Tibial artery (tissue), 4 donors: ENCODE measurements at regions not wholly inside any gene's neighbourhood (a gene's known extent, or its start where the extent isn't known, plus 50 kb on each side); places are given as distances from the start of the nearest gene placed in this dataset.
"Not testable (repeated sequence)": the region's sequence is repeated elsewhere in the genome, so short reads cannot be mapped to it uniquely, and the experiment has no call there.

Experiments
- DNase-seq, 2 donors: peaks; one replicate each; pipeline ENCODE4 v3.0.0-alpha.2; 2019
- H3K27ac ChIP-seq, 2 donors: fragments of 200-600 bp; sonication (generic) in 1 of 2; 1 replicate in 1 of 2; 2 replicates in 1 of 2; pipeline ENCODE4 v1.5.1; 2018 to 2019; ENCODE audit warnings: mild to moderate bottlenecking in 1 of 2
- H3K27me3 ChIP-seq, 2 donors: fragments of 200-600 bp; sonication (generic) in 1 of 2; one replicate each; pipeline versions ENCODE4 v1.5.1 to v1.6.0; 2016 to 2019
- H3K36me3 ChIP-seq, 3 donors: fragments of 200-600 bp; sonication (generic) in 2 of 3; one replicate each; pipeline ENCODE4 v1.5.1; 2016 to 2019; ENCODE audit warnings: mild to moderate bottlenecking in 2 of 3
- H3K4me1 ChIP-seq, 4 donors: fragments of 200-600 bp; sonication (generic) in 2 of 4; 1 replicate in 3 of 4; 2 replicates in 1 of 4; pipeline ENCODE4 v1.5.1; 2016 to 2019
- H3K4me3 ChIP-seq, 2 donors: fragments of 200-600 bp; sonication (generic) in 1 of 2; 1 replicate in 1 of 2; 2 replicates in 1 of 2; pipeline ENCODE4 v1.5.1; 2018 to 2019; ENCODE audit warnings: mild to moderate bottlenecking in 2 of 2
- H3K9me3 ChIP-seq, 3 donors: fragments of 200-600 bp; sonication (generic) in 1 of 3; one replicate each; pipeline ENCODE4 v1.5.1; 2016 to 2019
- CTCF ChIP-seq, 2 experiments: fragments of 200-600 bp in 1 of 2; fragments of 450-650 bp in 1 of 2; IDR thresholded peaks; one replicate each; pipeline ENCODE4 v1.5.1; 2017 to 2019; ENCODE audit warnings: antibody characterized with exemption in 2 of 2, mild to moderate bottlenecking in 1 of 2, moderate library complexity in 1 of 2
- intact Hi-C: fragments of 100-400 bp; cut with DNase I; formaldehyde crosslinking; loops from one replicate; pipeline ENCODE4 v1.15.0; 2023; ENCODE audit warnings: low total_unique reads

DNA sequence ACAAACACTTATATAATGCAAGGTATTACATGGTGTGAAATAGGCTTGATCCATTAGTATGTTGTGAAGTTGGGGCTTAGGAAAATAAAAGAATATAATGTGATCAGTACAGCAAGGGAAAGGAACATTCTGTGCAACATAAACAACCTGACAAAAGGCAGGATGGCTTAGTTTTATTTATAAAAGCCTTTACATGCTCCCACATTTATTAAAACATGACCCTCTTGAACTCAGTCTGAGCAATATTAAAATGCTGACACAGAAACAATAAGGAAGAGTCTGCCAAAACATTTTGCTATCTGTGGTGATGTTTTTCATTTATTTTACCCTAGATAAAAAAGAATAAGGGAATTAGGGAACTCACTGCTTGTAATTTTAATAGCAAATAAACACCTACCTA, 519.7 kb downstream of the PCDH7 start:
- no peaks in the 10 kb centered on the region for H3K4me1 ChIP-seq
- H3K27ac ChIP-seq: no peak overlapping the region
- no peaks in the 10 kb centered on the region for H3K27me3 ChIP-seq
- DNase-seq: no peak
- intact Hi-C loops: no loop called here
- no peaks in the 10 kb centered on the region for H3K36me3 ChIP-seq
- peaks cover 0 to 17% (median 3%) of the 10 kb centered on the region in 3 donors for H3K9me3 ChIP-seq
- H3K4me3 ChIP-seq: no peak overlapping the region
- no peak for TF ChIP-seq CTCF (IDR thresholded peaks at IDR 0.05)

DNA sequence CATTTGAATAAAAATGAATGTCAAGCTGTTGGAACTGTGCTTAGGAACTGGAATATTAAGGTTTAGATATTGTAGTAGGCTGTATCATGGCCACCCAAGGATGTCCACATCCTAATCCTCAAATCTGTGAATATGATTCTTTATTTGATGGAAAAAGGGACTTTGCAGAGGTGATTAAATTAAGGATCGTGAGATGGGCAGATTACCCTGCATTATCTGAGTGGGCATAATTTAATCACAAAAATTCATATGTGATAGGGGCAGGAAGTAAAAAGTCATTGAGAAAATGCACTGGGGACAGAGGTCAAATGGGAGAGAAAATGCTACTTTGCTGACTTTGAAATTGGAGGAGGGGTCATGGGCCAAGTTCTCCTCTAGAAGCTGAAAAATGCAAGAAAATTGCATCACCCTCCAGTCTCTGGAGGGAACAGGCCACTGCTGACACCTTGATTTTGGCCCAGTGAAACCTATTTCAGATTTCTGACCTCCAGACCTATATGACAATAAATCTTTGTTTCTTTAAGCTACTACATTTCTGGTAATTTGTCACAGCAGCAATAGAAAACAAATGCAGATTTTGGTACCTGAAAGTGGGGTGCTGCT, 521.4 kb downstream of the PCDH7 start:
- H3K4me1 ChIP-seq: no peaks in the 10 kb centered on the region
- no peak overlapping the region for H3K4me3 ChIP-seq
- intact Hi-C loops: no loop called here
- no peak overlapping the region for H3K27ac ChIP-seq
- peaks cover 0 to 17% (median 3%) of the 10 kb centered on the region in 3 donors for H3K9me3 ChIP-seq
- DNase-seq: no peak
- TF ChIP-seq CTCF (IDR thresholded peaks at IDR 0.05): no peak
- H3K27me3 ChIP-seq: no peaks in the 10 kb centered on the region
- H3K36me3 ChIP-seq: no peaks in the 10 kb centered on the region

DNA sequence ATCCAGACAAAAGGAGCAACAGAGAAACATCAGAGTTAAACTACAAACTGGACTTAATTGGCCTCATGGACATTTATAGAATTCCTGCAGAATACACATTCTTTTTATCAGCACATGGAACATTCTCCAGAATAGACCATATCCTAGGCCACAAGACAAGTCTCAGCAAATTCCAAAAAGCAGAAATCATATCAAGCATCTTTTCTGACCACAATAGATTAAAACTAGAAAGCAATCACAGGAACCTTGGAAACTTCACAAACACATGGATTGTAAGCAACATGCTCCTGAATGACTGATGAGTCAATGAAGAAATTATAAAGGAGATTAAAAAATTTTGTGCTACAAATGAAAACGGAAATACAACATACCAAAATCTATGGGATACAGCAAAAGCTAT, 526.7 kb downstream of the PCDH7 start:
- Histone ChIP-seq H3K27ac (no peak overlapping the region), H3K4me3 (no peak overlapping the region), H3K4me1 (no peaks in the 10 kb centered on the region), H3K36me3 (no peaks in the 10 kb centered on the region), H3K27me3 (no peaks in the 10 kb centered on the region), H3K9me3 (no peaks in the 10 kb centered on the region)
- TF ChIP-seq CTCF (IDR thresholded peaks at IDR 0.05): no peak
- intact Hi-C loops: no loop called here
- no peak for DNase-seq

DNA sequence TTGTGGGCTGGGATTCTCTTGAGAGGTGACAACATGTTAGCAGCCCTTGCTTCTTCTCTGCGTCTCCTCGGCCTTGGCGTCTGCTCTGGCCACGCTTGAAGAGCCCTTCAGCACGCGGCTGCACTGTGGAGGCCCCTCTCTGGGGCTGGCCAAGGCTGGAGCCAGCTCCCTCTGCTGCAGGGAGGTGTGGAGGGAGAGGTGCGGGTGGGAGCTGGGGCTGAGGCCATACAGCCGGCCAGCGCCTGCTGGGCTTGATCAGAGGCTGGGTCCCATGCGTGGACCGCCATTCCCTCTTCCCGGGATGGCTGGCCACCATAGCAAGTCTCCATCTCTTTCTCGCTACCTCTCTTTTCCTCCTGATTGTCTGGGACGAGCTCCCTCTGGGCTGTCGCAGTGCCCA, 539.0 kb downstream of the PCDH7 start:
- H3K27me3 ChIP-seq: no peaks in the 10 kb centered on the region
- H3K27ac ChIP-seq: no peak overlapping the region
- intact Hi-C loops: no loop called here
- H3K9me3 ChIP-seq: no peaks in the 10 kb centered on the region
- H3K4me3 ChIP-seq: no peak overlapping the region
- no peak for DNase-seq
- no peaks in the 10 kb centered on the region for H3K36me3 ChIP-seq
- no peaks in the 10 kb centered on the region for H3K4me1 ChIP-seq
- no peak for TF ChIP-seq CTCF (IDR thresholded peaks at IDR 0.05)

- no peaks in the 10 kb centered on the region for H3K36me3 ChIP-seq
- H3K27me3 ChIP-seq: no peaks in the 10 kb centered on the region
- no peak overlapping the region for H3K4me3 ChIP-seq
- H3K4me1 ChIP-seq: no peaks in the 10 kb centered on the region
- intact Hi-C loops: no loop called here
- DNase-seq: no peak
- no peak for TF ChIP-seq CTCF (IDR thresholded peaks at IDR 0.05)
- H3K9me3 ChIP-seq: no peaks in the 10 kb centered on the region
- H3K27ac ChIP-seq: no peak overlapping the region
Observed at GRCh38 chr4:31261632-31262031, 541.5 kb downstream of the PCDH7 start.

- H3K36me3 ChIP-seq, H3K4me3 ChIP-seq, H3K27me3 ChIP-seq, intact Hi-C loops, H3K9me3 ChIP-seq, H3K27ac ChIP-seq, H3K4me1 ChIP-seq, DNase-seq: not testable (repeated sequence)
Observed at GRCh38 chr4:31266094-31266493, 545.9 kb downstream of the PCDH7 start.
